ENCODE measurements at regions not wholly inside any gene's neighbourhood (a gene's known extent, or its start where the extent isn't known, plus 50 kb on each side); places are given as distances from the start of the nearest gene placed in this dataset.

DNA sequence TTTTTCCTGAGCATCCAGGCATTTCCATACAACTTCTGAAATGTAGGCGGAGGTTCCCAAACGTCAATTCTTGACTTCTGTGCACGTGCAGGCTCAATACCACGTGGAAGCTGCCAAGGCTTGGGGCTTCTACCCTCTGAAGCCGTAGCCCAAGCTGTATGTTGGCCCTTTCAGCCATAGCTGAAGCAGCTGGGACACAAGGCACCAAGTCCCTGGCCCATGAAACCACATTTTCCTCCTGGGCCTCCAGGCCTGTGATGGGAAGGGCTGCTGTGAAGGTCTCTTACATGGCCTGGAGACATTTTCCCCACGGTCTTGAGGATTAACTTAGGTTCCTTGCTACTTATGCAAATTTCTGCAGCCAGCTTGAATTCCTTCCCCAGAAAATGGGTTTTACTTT, 103.6 kb downstream of the NREP start:
- DNase-seq (ENCODE audit: low read depth): no peak
- Histone ChIP-seq H3K36me3 (ENCODE audit: control insufficient read depth, insufficient read depth, low read length) (no peaks in the 10 kb centered on the region), H3K4me3 (ENCODE audit: low read depth, low read length) (no peak overlapping the region), H3K27me3 (ENCODE audit: control insufficient read depth, insufficient read depth, low read length) (no peaks in the 10 kb centered on the region)
- TF ChIP-seq, protein P1, sequence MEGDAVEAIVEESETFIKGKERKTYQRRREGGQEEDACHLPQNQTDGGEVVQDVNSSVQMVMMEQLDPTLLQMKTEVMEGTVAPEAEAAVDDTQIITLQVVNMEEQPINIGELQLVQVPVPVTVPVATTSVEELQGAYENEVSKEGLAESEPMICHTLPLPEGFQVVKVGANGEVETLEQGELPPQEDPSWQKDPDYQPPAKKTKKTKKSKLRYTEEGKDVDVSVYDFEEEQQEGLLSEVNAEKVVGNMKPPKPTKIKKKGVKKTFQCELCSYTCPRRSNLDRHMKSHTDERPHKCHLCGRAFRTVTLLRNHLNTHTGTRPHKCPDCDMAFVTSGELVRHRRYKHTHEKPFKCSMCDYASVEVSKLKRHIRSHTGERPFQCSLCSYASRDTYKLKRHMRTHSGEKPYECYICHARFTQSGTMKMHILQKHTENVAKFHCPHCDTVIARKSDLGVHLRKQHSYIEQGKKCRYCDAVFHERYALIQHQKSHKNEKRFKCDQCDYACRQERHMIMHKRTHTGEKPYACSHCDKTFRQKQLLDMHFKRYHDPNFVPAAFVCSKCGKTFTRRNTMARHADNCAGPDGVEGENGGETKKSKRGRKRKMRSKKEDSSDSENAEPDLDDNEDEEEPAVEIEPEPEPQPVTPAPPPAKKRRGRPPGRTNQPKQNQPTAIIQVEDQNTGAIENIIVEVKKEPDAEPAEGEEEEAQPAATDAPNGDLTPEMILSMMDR (IDR thresholded peaks at IDR 0.05; ENCODE audit: insufficient read depth, low read length, poor library complexity, severe bottlenecking): no peak

DNA sequence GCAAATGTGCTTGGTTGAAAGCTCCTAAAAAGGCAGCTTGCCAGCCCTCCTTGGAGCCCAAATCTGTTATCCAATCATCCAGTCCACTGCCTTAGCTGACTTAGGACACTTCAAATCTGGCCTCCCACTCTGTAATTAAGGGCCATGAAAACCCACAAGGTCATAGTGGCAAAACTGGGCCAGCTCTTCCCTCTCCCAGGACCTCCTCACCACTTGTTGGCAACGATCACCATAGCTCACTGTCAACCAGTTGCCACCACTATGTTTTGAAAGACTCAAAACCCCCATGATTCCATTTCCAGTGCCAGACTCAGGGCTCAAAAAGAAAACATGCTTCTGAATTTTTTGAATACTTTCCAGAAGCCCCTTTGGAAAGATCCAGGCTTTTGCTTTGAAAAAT, 107.5 kb downstream of the NREP start:
- Histone ChIP-seq H3K27me3 (ENCODE audit: control insufficient read depth, insufficient read depth, low read length) (no peaks in the 10 kb centered on the region), H3K36me3 (ENCODE audit: control insufficient read depth, insufficient read depth, low read length) (no peaks in the 10 kb centered on the region)
- TF ChIP-seq, protein P1 (IDR thresholded peaks at IDR 0.05; ENCODE audit: insufficient read depth, low read length, poor library complexity, severe bottlenecking): no peak

DNA sequence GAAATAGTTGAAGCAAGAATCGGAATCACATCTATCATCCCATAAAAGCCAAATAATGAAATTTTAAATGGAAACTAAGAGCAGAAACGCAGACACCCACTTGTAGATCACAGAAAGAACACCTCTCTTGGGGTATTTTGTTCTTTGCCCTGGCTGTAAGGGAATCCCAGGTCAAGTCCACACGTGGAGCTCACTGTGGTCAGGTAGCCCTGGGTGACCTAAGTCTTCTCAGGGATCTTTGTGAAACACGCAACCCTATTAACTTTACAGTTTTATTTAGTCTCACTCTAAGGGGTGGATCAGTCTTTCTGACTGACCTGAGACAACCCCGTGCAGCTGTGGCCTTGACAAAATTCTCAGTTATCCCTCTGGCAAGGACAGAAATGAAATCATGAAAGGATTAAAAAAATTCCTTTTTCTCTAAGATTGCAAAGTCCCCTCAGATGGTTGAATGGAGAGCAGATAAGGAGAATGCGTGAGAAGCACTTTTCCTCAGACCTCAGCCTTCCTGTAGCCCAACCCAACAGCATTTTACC, 111.6 kb downstream of the NREP start:
- no peaks in the 10 kb centered on the region for H3K36me3 ChIP-seq (ENCODE audit: control insufficient read depth, insufficient read depth, low read length)
- no peaks in the 10 kb centered on the region for H3K27me3 ChIP-seq (ENCODE audit: control insufficient read depth, insufficient read depth, low read length)
- DNase-seq (ENCODE audit: low read depth): no peak
- no peak overlapping the region for H3K4me3 ChIP-seq (ENCODE audit: low read depth, low read length)
- TF ChIP-seq, protein P1 (IDR thresholded peaks at IDR 0.05; ENCODE audit: insufficient read depth, low read length, poor library complexity, severe bottlenecking): no peak

More for the DNA sequence above, 107.5 kb downstream of the NREP start:
- no peak overlapping the region for H3K4me3 ChIP-seq (ENCODE audit: low read depth, low read length)
- DNase-seq (ENCODE audit: low read depth): no peak

DNA sequence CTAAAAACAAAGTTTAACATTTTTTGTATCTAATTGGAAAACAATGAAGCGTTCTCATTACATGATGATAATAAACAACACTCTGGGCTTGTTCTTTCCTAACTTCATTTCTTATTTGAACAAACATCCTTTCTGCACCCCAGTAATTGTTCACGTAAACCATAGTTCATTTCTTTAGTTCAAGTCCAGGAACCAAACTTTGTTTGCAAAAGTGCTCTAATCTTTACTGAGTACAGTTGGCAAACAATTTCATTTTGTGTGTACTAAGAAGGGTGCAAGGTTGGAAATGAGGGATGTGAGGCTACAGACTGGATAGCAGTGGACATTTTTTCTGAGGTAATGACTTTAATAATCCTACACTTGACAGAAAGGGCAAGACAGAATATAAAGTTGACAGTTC, 113.5 kb downstream of the NREP start:
- TF ChIP-seq, protein P1 (IDR thresholded peaks at IDR 0.05; ENCODE audit: insufficient read depth, low read length, poor library complexity, severe bottlenecking): no peak
- H3K27me3 ChIP-seq (ENCODE audit: control insufficient read depth, insufficient read depth, low read length): no peaks in the 10 kb centered on the region
- no peaks in the 10 kb centered on the region for H3K36me3 ChIP-seq (ENCODE audit: control insufficient read depth, insufficient read depth, low read length)
- no peak for DNase-seq (ENCODE audit: low read depth)
- no peak overlapping the region for H3K4me3 ChIP-seq (ENCODE audit: low read depth, low read length)

DNA sequence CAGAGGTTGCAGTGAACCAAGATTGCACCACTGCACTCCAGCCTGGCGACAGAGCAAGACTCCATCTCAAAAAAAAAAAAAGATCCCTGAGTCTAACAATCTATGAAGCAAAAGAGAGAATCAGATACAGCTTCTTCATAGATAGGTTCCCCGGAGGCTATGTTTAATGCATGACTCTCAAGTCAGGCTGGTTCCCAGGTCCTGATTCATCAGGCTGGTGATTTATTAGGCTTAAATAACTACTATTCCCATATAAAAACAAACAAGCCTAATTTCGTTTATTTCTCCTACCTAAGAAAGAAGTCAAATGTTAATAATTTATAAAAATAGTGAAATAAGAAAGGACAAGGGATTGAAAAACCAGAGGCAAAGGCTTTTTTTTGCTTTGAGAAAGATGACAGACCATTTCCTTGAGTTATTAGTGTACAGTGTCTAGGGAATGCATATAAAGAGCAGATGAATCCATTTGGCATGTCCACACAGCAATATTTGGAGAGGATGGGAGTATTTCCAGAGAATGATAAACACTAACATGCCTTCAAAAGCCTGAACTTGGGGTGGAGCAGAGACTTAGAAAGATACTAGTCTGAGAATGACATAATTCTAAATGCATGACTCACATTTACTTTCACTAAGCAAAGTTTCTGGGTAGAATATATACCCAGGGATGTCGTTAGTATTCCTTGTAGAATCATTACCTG, 115.3 kb downstream of the NREP start:
- TF ChIP-seq, protein P1 (IDR thresholded peaks at IDR 0.05; ENCODE audit: insufficient read depth, low read length, poor library complexity, severe bottlenecking): no peak
- Histone ChIP-seq H3K27me3 (ENCODE audit: control insufficient read depth, insufficient read depth, low read length) (no peaks in the 10 kb centered on the region), H3K4me3 (ENCODE audit: low read depth, low read length) (no peak overlapping the region), H3K36me3 (ENCODE audit: control insufficient read depth, insufficient read depth, low read length) (no peaks in the 10 kb centered on the region)
- peak; percentile 35 for DNase-seq (ENCODE audit: low read depth)

DNA sequence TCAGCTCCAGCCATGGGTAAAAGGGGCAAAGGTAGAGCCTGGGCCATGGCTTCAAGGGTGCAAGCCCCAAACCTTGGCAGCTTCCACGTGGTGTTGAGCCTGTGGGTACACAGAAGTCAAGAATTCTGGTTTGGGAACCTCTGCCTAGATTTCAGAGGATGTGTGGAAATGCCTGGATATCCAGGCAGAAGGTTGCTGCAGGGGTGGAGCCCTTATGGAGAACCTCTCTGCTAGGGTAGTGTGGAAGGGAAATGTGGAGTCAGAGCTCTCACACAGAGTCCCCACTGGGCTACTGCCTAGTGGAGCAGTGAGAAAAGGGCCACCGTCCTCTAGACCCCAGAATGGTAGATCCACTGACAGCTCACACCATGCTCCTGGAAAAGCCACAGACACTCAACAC, 117.1 kb downstream of the NREP start:
- no peak for DNase-seq (ENCODE audit: low read depth)
- H3K36me3 ChIP-seq (ENCODE audit: control insufficient read depth, insufficient read depth, low read length): no peaks in the 10 kb centered on the region
- H3K4me3 ChIP-seq (ENCODE audit: low read depth, low read length): no peak overlapping the region
- H3K27me3 ChIP-seq (ENCODE audit: control insufficient read depth, insufficient read depth, low read length): no peaks in the 10 kb centered on the region
- TF ChIP-seq, protein P1 (IDR thresholded peaks at IDR 0.05; ENCODE audit: insufficient read depth, low read length, poor library complexity, severe bottlenecking): no peak

All from kidney epithelial cell (primary cell).